ENCODE measurements at regions not wholly inside any gene's neighbourhood (a gene's known extent, or its start where the extent isn't known, plus 50 kb on each side); places are given as distances from the start of the nearest gene placed in this dataset.
"Not testable (repeated sequence)": the region's sequence is repeated elsewhere in the genome, so short reads cannot be mapped to it uniquely, and the experiment has no call there.

DNA sequence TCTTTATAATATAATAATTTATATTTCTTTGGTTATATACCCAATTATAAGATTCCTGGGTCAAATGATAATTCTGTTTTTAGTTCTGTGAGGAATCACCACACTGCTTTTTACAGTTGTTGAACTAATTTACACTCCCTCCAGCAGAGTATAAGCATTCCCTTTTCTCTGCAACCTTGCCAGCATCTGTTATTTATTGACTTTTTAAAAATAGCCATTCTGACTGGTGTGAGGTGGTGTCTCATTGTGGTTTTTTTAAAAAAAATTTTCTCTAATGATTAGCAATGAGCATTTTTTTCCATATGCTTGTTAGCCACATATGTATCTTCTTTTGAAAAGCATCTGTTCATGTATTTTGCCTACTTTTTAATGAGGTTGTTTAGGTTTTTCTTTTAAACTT lies 122.2 kb downstream of the ZNF486 start:
- H3K9ac ChIP-seq (ENCODE audit: insufficient read depth, low read length, poor library complexity, severe bottlenecking), result no peak overlapping the region
- TF ChIP-seq CTCF (IDR thresholded peaks at IDR 0.05), result no peak
- peaks cover 0 to 2% (median 0%) of the 10 kb centered on the region in 3 donors for H3K27me3 Mint-ChIP-seq (ENCODE audit: low read depth in 3 of 3)
- H3K27me3 ChIP-seq (ENCODE audit: control insufficient read depth in 2 of 2, insufficient read depth in 2 of 2, low read length in 2 of 2), result no peaks in the 10 kb centered on the region
- H3K4me3 ChIP-seq (replicated peaks in 1 of 3; ENCODE audit: low read depth in 2 of 3, low read length in 3 of 3), result no peak overlapping the region
- no peak overlapping the region for H3K27ac ChIP-seq (ENCODE audit: low read depth in 1 of 2, low read length in 2 of 2)
- H3K36me3 ChIP-seq (replicated peaks in 1 of 2; ENCODE audit: control insufficient read depth in 1 of 2, insufficient read depth in 2 of 2, low read length in 2 of 2), result no peaks in the 10 kb centered on the region
- no peaks in the 10 kb centered on the region for H3K4me1 ChIP-seq (ENCODE audit: control insufficient read depth in 1 of 2, insufficient read depth in 2 of 2, low read length in 2 of 2)
- no peaks in the 10 kb centered on the region for H3K79me2 ChIP-seq (ENCODE audit: insufficient read depth, low read length)
- H3K36me3 Mint-ChIP-seq, result no peaks in the 10 kb centered on the region
- no peak overlapping the region for H2AFZ ChIP-seq (ENCODE audit: insufficient read depth, low read depth, low read length, poor library complexity, severe bottlenecking)
- H3K27ac Mint-ChIP-seq, result no peak overlapping the region
- DNase-seq, result no peak
- no peaks in the 10 kb centered on the region for H4K20me1 ChIP-seq (ENCODE audit: insufficient read depth, low read length)
- H3K9me3 Mint-ChIP-seq, result peaks cover 7 to 48% (median 36%) of the 10 kb centered on the region in 7 donors
- intact Hi-C loops (cut with micrococcal nuclease), result no loop called here
- H3K4me2 ChIP-seq (replicated peaks; ENCODE audit: extremely low read depth, low read length, poor library complexity, severe bottlenecking), result no peak overlapping the region
- no peak overlapping the region for H3K4me3 Mint-ChIP-seq
- H3K4me1 Mint-ChIP-seq, result no peaks in the 10 kb centered on the region
- peaks cover 24 to 32% of the 10 kb centered on the region in 2 donors for H3K9me3 ChIP-seq (replicated peaks in 1 of 2; ENCODE audit: control insufficient read depth in 1 of 2, insufficient read depth in 1 of 2, low read length in 2 of 2)

DNA sequence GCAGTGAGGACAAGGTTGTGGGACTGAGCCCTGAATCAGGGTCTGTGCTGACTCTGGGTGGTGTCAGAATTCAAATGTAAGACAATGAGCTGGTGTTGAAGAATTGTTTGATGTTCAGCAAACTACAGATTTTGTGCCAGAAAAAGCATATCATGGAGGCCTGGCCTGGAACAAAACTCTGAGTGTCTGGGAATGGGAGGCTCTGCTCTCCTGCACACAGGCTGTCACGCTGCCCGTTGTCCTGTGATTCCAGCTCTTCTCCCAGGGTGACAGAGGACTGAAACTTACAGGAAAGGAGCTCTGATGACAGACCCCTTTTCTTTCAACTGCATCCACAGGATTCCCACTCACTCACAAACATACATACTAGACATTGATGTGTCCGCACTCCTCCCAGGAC lies 120.1 kb downstream of the ZNF486 start:
- H3K4me3 ChIP-seq (replicated peaks in 1 of 3; ENCODE audit: low read depth in 2 of 3, low read length in 3 of 3), result no peak overlapping the region
- intact Hi-C loops (cut with micrococcal nuclease), result no loop called here
- H3K4me3 Mint-ChIP-seq, result no peak overlapping the region
- no peak overlapping the region for H3K27ac ChIP-seq (ENCODE audit: low read depth in 1 of 2, low read length in 2 of 2)
- no peaks in the 10 kb centered on the region for H3K36me3 ChIP-seq (replicated peaks in 1 of 2; ENCODE audit: control insufficient read depth in 1 of 2, insufficient read depth in 2 of 2, low read length in 2 of 2)
- no peaks in the 10 kb centered on the region for H3K27me3 ChIP-seq (ENCODE audit: control insufficient read depth in 2 of 2, insufficient read depth in 2 of 2, low read length in 2 of 2)
- no peak for TF ChIP-seq CTCF (IDR thresholded peaks at IDR 0.05)
- 85% methylated on average over 3 of the region's 3 CpGs for WGBS (ENCODE audit: insufficient coverage)
- peaks cover 0 to 2% (median 0%) of the 10 kb centered on the region in 3 donors for H3K27me3 Mint-ChIP-seq (ENCODE audit: low read depth in 3 of 3)
- H3K4me2 ChIP-seq (replicated peaks; ENCODE audit: extremely low read depth, low read length, poor library complexity, severe bottlenecking), result no peak overlapping the region
- H3K27ac Mint-ChIP-seq, result no peak overlapping the region
- peaks cover 20 to 31% of the 10 kb centered on the region in 2 donors for H3K9me3 ChIP-seq (replicated peaks in 1 of 2; ENCODE audit: control insufficient read depth in 1 of 2, insufficient read depth in 1 of 2, low read length in 2 of 2)
- no peak overlapping the region for H2AFZ ChIP-seq (ENCODE audit: insufficient read depth, low read depth, low read length, poor library complexity, severe bottlenecking)
- H3K4me1 Mint-ChIP-seq, result no peaks in the 10 kb centered on the region
- no peaks in the 10 kb centered on the region for H3K36me3 Mint-ChIP-seq
- no peaks in the 10 kb centered on the region for H4K20me1 ChIP-seq (ENCODE audit: insufficient read depth, low read length)
- no peak for DNase-seq
- no peaks in the 10 kb centered on the region for H3K79me2 ChIP-seq (ENCODE audit: insufficient read depth, low read length)
- H3K4me1 ChIP-seq (ENCODE audit: control insufficient read depth in 1 of 2, insufficient read depth in 2 of 2, low read length in 2 of 2), result no peaks in the 10 kb centered on the region
- no peak overlapping the region for H3K9ac ChIP-seq (ENCODE audit: insufficient read depth, low read length, poor library complexity, severe bottlenecking)
- peaks cover 9 to 57% (median 34%) of the 10 kb centered on the region in 7 donors for H3K9me3 Mint-ChIP-seq

GRCh38 chr19:20285876-20286275 lies 118.9 kb downstream of the ZNF486 start:
- DNase-seq; H3K27ac Mint-ChIP-seq; H2AFZ ChIP-seq (ENCODE audit: insufficient read depth, low read depth, low read length, poor library complexity, severe bottlenecking); H3K79me2 ChIP-seq (ENCODE audit: insufficient read depth, low read length); H3K4me3 Mint-ChIP-seq; H3K36me3 ChIP-seq (replicated peaks in 1 of 2; ENCODE audit: control insufficient read depth in 1 of 2, insufficient read depth in 2 of 2, low read length in 2 of 2); H3K9ac ChIP-seq (ENCODE audit: insufficient read depth, low read length, poor library complexity, severe bottlenecking); H4K20me1 ChIP-seq (ENCODE audit: insufficient read depth, low read length); H3K27ac ChIP-seq (ENCODE audit: low read depth in 1 of 2, low read length in 2 of 2); H3K36me3 Mint-ChIP-seq; H3K27me3 ChIP-seq (ENCODE audit: control insufficient read depth in 2 of 2, insufficient read depth in 2 of 2, low read length in 2 of 2); intact Hi-C loops (cut with micrococcal nuclease); H3K4me1 ChIP-seq (ENCODE audit: control insufficient read depth in 1 of 2, insufficient read depth in 2 of 2, low read length in 2 of 2); H3K27me3 Mint-ChIP-seq (ENCODE audit: low read depth in 3 of 3); H3K4me1 Mint-ChIP-seq; H3K4me2 ChIP-seq (replicated peaks; ENCODE audit: extremely low read depth, low read length, poor library complexity, severe bottlenecking); H3K4me3 ChIP-seq (replicated peaks in 1 of 3; ENCODE audit: low read depth in 2 of 3, low read length in 3 of 3): not testable (repeated sequence)
- H3K9me3 ChIP-seq (replicated peaks in 1 of 2; ENCODE audit: control insufficient read depth in 1 of 2, insufficient read depth in 1 of 2, low read length in 2 of 2), result peaks cover 20 to 30% of the 10 kb centered on the region in 2 donors
- no CpG with 5 or more reads among the region's 4 CpGs for WGBS (ENCODE audit: insufficient coverage)
- H3K9me3 Mint-ChIP-seq, result peaks cover 9 to 60% (median 34%) of the 10 kb centered on the region in 7 donors

Measured in CD14-positive monocyte (primary cell).